Small intestine (tissue), 7 donors: ENCODE measurements at regions not wholly inside any gene's neighbourhood (a gene's known extent, or its start where the extent isn't known, plus 50 kb on each side); places are given as distances from the start of the nearest gene placed in this dataset.
"Not testable (repeated sequence)": the region's sequence is repeated elsewhere in the genome, so short reads cannot be mapped to it uniquely, and the experiment has no call there.

Experiments
- DNase-seq, 2 donors: peaks; one replicate each; pipeline versions ENCODE4 v3.0.0 to v3.0.0-alpha.2; 2013
- FAIRE-seq: peaks from 2 replicates; lab custom pipeline; 2012; peaks lifted over from hg19 to GRCh38; lab: Jason Lieb, UNC
- H3K27ac ChIP-seq, 3 donors: one replicate each; pipeline ENCODE4 v1.5.1; 2013; ENCODE audit warnings: low read length in 2 of 3, mild to moderate bottlenecking in 2 of 3, control low read depth in 1 of 3, inconsistent platforms in 1 of 3, low read depth in 1 of 3, moderate library complexity in 1 of 3
- H3K27me3 ChIP-seq, 3 donors: one replicate each; pipeline ENCODE4 v1.6.1; 2013; ENCODE audit warnings: low read length in 3 of 3, inconsistent platforms in 1 of 3; ENCODE audit not compliant: control insufficient read depth in 3 of 3, insufficient read depth in 3 of 3
- H3K36me3 ChIP-seq, 3 donors: one replicate each; pipeline ENCODE4 v1.6.1; 2013; ENCODE audit warnings: low read length in 3 of 3, inconsistent platforms in 1 of 3, low read depth in 1 of 3, mild to moderate bottlenecking in 1 of 3, moderate library complexity in 1 of 3; ENCODE audit not compliant: control insufficient read depth in 3 of 3, insufficient read depth in 2 of 3
- H3K4me1 ChIP-seq, 3 donors: one replicate each; pipeline ENCODE4 v1.6.1; 2013; ENCODE audit warnings: low read length in 2 of 3, inconsistent platforms in 1 of 3, low read depth in 1 of 3, mild to moderate bottlenecking in 1 of 3, moderate library complexity in 1 of 3; ENCODE audit not compliant: control insufficient read depth in 3 of 3, insufficient read depth in 2 of 3
- H3K4me3 ChIP-seq, 3 donors: one replicate each; pipeline ENCODE4 v1.5.1; 2013; ENCODE audit warnings: low read length in 3 of 3, control low read depth in 1 of 3, inconsistent platforms in 1 of 3, low read depth in 1 of 3, mild to moderate bottlenecking in 1 of 3, moderate library complexity in 1 of 3
- H3K9me3 ChIP-seq, 2 donors: one replicate each; pipeline ENCODE4 v1.6.1; 2013; ENCODE audit warnings: low read depth in 1 of 2, low read length in 1 of 2; ENCODE audit not compliant: control insufficient read depth in 2 of 2, insufficient read depth in 1 of 2
- WGBS, 3 donors: extraction: QIAGEN DNeasy Blood & Tissue Kit; methylation state at CpG; one replicate each; pipeline ENCODE4 v1.1.7; 2013; 5-methylcytosine and 5-hydroxymethylcytosine counted together
- donor health status: healthy with polysubstance abuse.
- donor health status: control.
- donor health status: control.
- donor health status: Bipolar disorder and iron deficiency.
- donor health status: healthy.

DNA sequence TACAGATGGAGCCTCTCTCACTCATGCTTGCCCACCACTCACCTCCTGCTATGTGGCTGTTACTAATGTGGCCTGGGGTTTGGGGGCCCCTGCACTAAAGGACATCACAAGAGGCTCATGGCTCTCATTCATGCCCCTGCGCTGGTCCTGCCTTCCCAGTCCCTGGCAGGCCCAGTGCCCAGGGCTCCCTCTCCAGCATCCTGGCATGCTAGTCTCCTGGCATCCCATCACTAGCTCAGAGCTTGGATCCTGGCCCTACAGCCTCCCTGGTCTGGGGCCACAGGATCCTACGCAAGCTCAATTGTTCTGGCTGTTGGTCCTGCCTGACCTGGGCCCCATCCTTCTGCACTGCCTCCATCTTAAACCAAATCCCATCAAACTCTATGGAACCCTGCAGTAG lies 685.4 kb downstream of the PTPRU start:
- 91 to 94% (median 91%) methylated on average over 2 of the region's 2 CpGs for WGBS, 3 donors
- Histone ChIP-seq H3K9me3 (no peaks in the 10 kb centered on the region), H3K27me3 (no peaks in the 10 kb centered on the region), H3K27ac (no peak overlapping the region), H3K4me1 (no peaks in the 10 kb centered on the region), H3K4me3 (no peak overlapping the region), H3K36me3 (no peaks in the 10 kb centered on the region)
- FAIRE-seq (no peak), DNase-seq (no peak)

DNA sequence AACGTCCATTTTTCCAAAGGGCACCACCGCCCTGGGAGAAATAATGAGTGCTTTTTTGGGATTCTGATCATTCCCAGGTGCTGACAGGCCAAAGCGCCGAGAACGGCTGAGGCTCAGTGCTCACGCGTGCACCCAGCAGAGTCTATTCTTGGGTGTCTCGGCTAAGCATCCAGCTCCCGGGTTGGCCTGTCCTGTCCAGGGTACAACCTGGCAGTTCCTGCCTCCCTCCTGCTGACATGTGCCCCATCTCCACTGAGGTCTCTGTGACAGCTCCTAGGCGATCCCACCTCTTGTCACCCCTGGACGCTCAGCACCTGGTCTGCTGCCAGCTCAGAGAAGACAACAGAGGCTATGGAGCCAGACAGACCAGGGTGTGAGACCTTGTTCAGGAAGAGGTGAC lies 684.5 kb downstream of the PTPRU start:
- DNase-seq: no peak
- no peaks in the 10 kb centered on the region for H3K4me1 ChIP-seq
- no peaks in the 10 kb centered on the region for H3K9me3 ChIP-seq
- no peak overlapping the region for H3K4me3 ChIP-seq
- no peaks in the 10 kb centered on the region for H3K36me3 ChIP-seq
- H3K27me3 ChIP-seq: no peaks in the 10 kb centered on the region
- WGBS, 3 donors: 69 to 79% (median 74%) methylated on average over 11 of the region's 11 CpGs
- no peak overlapping the region for H3K27ac ChIP-seq
- no peak for FAIRE-seq

DNA sequence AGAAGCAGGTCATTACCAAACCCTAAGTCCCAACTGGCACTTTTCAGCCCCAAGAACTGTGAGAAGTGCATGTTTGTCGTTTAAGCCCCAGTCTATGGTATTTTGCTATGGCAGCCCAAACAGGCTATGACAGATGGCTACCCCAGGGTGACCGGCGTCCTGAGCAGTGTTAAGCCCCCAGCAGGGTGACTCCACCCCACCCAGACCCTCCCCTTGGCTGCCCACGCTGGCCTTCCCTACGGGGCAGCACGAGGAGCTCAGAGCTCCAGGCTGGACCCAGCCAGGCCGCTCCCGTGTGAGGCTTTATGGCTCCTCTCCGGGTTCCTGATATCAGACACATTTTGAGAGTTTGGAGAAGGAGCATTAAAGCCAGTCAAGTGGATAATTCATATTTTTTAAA lies 684.0 kb downstream of the PTPRU start:
- FAIRE-seq (no peak), DNase-seq (no peak)
- H3K27ac ChIP-seq: no peak overlapping the region
- H3K9me3 ChIP-seq: no peaks in the 10 kb centered on the region
- no peaks in the 10 kb centered on the region for H3K36me3 ChIP-seq
- H3K4me1 ChIP-seq: no peaks in the 10 kb centered on the region
- WGBS, 3 donors: 45 to 70% (median 56%) methylated on average over 9 of the region's 9 CpGs
- H3K4me3 ChIP-seq: no peak overlapping the region
- no peaks in the 10 kb centered on the region for H3K27me3 ChIP-seq

DNA sequence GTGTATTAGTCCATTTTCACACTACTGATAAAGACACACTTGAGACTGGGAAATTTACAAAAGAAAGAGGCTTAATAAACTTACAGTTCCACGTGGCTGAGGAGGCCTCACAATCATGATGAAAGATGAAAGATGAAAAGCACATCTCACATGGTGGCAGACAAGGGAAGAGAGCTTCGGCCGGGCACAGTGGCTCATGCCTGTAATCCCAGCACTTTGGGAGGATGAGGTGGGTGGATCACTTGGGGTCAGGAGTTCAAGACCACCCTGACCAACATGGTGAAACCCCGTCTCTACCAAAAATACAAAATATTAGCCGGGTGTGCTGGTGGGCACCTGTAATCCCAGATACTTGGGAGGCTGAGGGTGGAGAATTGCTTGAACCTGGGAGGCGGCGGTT lies 682.7 kb downstream of the PTPRU start:
- not testable (repeated sequence) for H3K27ac ChIP-seq, H3K9me3 ChIP-seq, FAIRE-seq, H3K36me3 ChIP-seq, H3K4me3 ChIP-seq, DNase-seq, H3K27me3 ChIP-seq, H3K4me1 ChIP-seq
- 80 to 89% (median 84%) methylated on average over 7 of the region's 7 CpGs for WGBS, 3 donors

DNA sequence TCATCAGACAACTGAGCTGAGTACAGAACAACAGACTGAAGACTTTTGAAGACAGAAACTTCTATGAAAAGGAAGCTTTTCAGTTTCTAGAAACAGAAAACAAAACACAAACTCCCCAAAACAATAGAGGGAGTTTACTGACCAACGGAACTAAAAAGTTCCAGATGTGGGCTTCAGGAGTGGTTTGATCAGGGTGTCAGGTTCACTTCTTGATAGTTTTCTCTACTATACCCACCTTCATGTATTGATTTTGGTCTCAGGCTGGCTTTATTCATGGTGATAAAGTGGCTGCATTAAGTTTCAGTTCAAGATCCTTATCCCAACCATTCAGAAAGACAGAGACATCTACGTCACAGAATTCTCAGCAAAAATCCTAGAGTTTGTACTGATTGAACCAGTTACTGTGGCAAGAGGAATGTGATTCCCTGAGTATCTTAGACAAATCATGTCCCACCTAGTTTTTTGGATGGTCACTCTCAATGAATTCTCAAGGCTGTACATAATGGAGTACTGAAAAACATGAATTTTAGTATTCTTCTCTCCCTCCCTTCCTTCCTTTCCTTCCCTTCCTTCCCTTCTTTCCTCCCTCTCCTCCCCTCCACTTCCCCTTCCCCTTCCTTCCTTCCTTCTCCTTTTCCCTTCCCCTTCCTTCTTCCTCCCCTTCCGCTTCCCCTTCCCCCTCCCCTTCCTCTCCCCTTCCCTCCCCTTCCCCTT lies 680.5 kb downstream of the PTPRU start:
- DNase-seq: no peak
- no peaks in the 10 kb centered on the region for H3K36me3 ChIP-seq

DNA sequence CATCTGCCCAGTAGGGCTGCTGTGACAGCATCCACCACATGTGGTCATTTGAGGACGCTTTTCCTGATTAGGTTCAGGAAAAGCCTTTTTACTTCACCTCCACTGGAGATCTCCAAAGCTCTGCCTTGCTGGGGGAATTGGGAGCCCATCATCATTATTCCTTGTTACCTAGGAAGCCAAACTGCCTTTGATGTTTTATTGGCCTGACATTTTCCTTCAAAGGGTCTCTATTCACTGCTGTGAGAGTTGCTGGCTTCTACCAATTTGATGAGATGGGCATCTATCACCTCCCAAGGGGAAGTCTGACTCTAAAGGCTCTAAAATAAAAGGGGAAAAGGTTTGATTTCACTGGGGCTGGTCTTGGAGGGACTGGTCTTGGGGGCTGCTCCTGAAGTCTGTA lies 678.6 kb downstream of the PTPRU start:
- FAIRE-seq (no peak), DNase-seq (no peak)
- Histone ChIP-seq H3K27ac (no peak overlapping the region), H3K36me3 (no peaks in the 10 kb centered on the region), H3K9me3 (no peaks in the 10 kb centered on the region), H3K4me1 (no peaks in the 10 kb centered on the region), H3K4me3 (no peak overlapping the region), H3K27me3 (no peaks in the 10 kb centered on the region)
- WGBS, 3 donors: 0 to 40% (median 28%) methylated on average over 1 of the region's 1 CpG

More for the DNA sequence above, 680.5 kb downstream of the PTPRU start:
- H3K4me3 ChIP-seq: no peak overlapping the region
- H3K9me3 ChIP-seq: no peaks in the 10 kb centered on the region
- FAIRE-seq: no peak
- WGBS, 3 donors: 88 to 92% (median 90%) methylated on average over 3 of the region's 3 CpGs
- no peak overlapping the region for H3K27ac ChIP-seq
- no peaks in the 10 kb centered on the region for H3K27me3 ChIP-seq
- no peaks in the 10 kb centered on the region for H3K4me1 ChIP-seq

DNA sequence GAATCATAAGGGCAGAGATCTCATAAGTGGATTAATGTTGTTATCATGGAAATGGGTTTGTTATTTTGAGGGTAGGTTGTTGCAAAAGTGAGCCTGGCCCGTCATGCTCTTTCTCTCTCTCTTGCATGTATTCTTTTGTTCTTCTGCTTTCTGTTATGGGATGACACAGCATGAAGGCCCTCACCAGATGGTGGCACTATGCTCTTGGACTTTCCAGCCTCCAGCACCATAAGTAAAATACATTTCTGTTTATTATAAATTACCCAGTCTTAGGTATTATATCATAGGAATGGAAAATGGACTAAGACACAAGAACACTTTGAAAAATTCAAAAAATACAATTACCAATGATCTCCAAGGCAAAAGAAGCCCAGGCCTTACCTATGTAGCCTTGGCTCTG lies 676.1 kb downstream of the PTPRU start:
- no peak for FAIRE-seq
- H3K4me3 ChIP-seq: no peak overlapping the region
- H3K9me3 ChIP-seq: no peaks in the 10 kb centered on the region
- H3K4me1 ChIP-seq: no peaks in the 10 kb centered on the region
- no peak overlapping the region for H3K27ac ChIP-seq
- H3K36me3 ChIP-seq: no peaks in the 10 kb centered on the region
- WGBS, 3 donors: 38 to 48% (median 47%) methylated on average over 1 of the region's 1 CpG
- H3K27me3 ChIP-seq: peaks cover 0 to 3% (median 0%) of the 10 kb centered on the region in 3 donors
- DNase-seq: no peak

DNA sequence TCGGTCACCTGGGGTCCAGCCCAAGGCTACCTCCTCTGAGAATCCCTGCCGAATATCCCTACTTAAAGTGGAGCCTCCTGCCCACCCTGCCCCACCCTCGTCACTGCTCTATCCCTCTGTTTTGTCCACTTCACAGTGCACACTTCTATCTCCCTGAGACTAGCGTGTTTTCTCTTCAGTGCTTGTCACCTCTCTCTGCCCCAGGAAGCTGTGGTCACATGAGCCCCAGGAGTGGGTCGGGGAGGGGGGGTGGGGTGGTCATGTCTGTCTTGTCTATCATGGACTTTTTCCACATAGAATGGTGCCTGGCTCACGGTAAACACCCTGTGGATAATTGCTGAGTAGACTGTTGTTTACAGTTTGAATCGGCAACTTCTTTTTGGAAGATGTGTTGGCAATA lies 673.6 kb downstream of the PTPRU start:
- Histone ChIP-seq H3K27ac (no peak overlapping the region), H3K4me3 (no peak overlapping the region), H3K27me3 (peaks cover 0 to 5% (median 0%) of the 10 kb centered on the region in 3 donors), H3K4me1 (no peaks in the 10 kb centered on the region), H3K9me3 (no peaks in the 10 kb centered on the region), H3K36me3 (no peaks in the 10 kb centered on the region)
- DNase-seq (no peak), FAIRE-seq (no peak)
- WGBS, 3 donors: 42 to 50% (median 46%) methylated on average over 7 of the region's 7 CpGs

DNA sequence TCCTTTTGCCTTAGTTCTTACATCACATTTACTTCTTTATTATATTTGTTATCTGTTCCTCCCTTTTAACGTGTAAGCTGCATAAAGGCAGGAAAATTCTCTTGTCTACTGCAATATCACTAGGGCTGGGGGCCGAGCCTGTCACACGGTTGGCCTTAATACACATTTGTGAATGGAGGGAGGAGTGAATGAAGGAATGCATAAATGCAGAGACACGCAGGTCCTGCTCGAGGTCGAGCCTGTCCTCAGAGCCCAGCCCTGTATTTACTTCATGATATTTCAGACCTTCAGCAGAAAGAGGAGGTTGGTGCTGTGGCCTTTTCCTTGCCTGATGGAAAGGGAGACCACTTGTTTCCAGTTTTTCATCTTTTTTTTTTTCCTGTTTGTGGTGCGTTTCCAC lies 671.3 kb downstream of the PTPRU start:
- no peak overlapping the region for H3K4me3 ChIP-seq
- no peaks in the 10 kb centered on the region for H3K4me1 ChIP-seq
- no peaks in the 10 kb centered on the region for H3K36me3 ChIP-seq
- H3K27ac ChIP-seq: no peak overlapping the region
- no peaks in the 10 kb centered on the region for H3K9me3 ChIP-seq
- peaks cover 0 to 5% (median 0%) of the 10 kb centered on the region in 3 donors for H3K27me3 ChIP-seq
- no peak for DNase-seq
- FAIRE-seq: no peak
- WGBS, 3 donors: 64 to 76% (median 65%) methylated on average over 7 of the region's 7 CpGs
